ENCODE measurements at regions not wholly inside any gene's neighbourhood (a gene's known extent, or its start where the extent isn't known, plus 50 kb on each side); places are given as distances from the start of the nearest gene placed in this dataset.
"Not testable (repeated sequence)": the region's sequence is repeated elsewhere in the genome, so short reads cannot be mapped to it uniquely, and the experiment has no call there.

GRCh38 chr3:34152656-34153055, 354.2 kb downstream of the PDCD6IP start:
- no peaks in the 10 kb centered on the region for H3K79me2 ChIP-seq (ENCODE audit: control insufficient read depth, insufficient read depth, low read length, unreplicated experiment)
- H3K4me1 ChIP-seq (ENCODE audit: control insufficient read depth, insufficient read depth, low read length, unreplicated experiment) = no peaks in the 10 kb centered on the region
- H3K27me3 ChIP-seq (ENCODE audit: insufficient read depth, low read length) = no peaks in the 10 kb centered on the region
- no peak overlapping the region for H3K27ac ChIP-seq (ENCODE audit: low read depth, low read length)
- H3K36me3 ChIP-seq (ENCODE audit: insufficient read depth, low read length) = no peaks in the 10 kb centered on the region
- no peak overlapping the region for H3K4me3 ChIP-seq (ENCODE audit: low read depth, low read length)
- H2AFZ ChIP-seq (ENCODE audit: low read length, unreplicated experiment) = no peak overlapping the region

GRCh38 chr3:34155108-34155507, 356.7 kb downstream of the PDCD6IP start:
- H3K27me3 ChIP-seq (ENCODE audit: insufficient read depth, low read length) = no peaks in the 10 kb centered on the region
- H3K79me2 ChIP-seq (ENCODE audit: control insufficient read depth, insufficient read depth, low read length, unreplicated experiment) = no peaks in the 10 kb centered on the region
- no peak overlapping the region for H3K27ac ChIP-seq (ENCODE audit: low read depth, low read length)
- H3K4me3 ChIP-seq (ENCODE audit: low read depth, low read length) = no peak overlapping the region
- H3K4me1 ChIP-seq (ENCODE audit: control insufficient read depth, insufficient read depth, low read length, unreplicated experiment) = no peaks in the 10 kb centered on the region
- H3K36me3 ChIP-seq (ENCODE audit: insufficient read depth, low read length) = no peaks in the 10 kb centered on the region
- H2AFZ ChIP-seq (ENCODE audit: low read length, unreplicated experiment) = no peak overlapping the region

- H3K27me3 ChIP-seq (ENCODE audit: insufficient read depth, low read length) = no peaks in the 10 kb centered on the region
- no peak overlapping the region for H3K4me3 ChIP-seq (ENCODE audit: low read depth, low read length)
- H3K36me3 ChIP-seq (ENCODE audit: insufficient read depth, low read length) = no peaks in the 10 kb centered on the region
- no peak overlapping the region for H2AFZ ChIP-seq (ENCODE audit: low read length, unreplicated experiment)
- H3K79me2 ChIP-seq (ENCODE audit: control insufficient read depth, insufficient read depth, low read length, unreplicated experiment) = no peaks in the 10 kb centered on the region
- H3K27ac ChIP-seq (ENCODE audit: low read depth, low read length) = no peak overlapping the region
- H3K4me1 ChIP-seq (ENCODE audit: control insufficient read depth, insufficient read depth, low read length, unreplicated experiment) = no peaks in the 10 kb centered on the region
Observed at GRCh38 chr3:34155666-34156065, 357.2 kb downstream of the PDCD6IP start.

- H3K27ac ChIP-seq (ENCODE audit: low read depth, low read length) = no peak overlapping the region
- no peak overlapping the region for H3K4me3 ChIP-seq (ENCODE audit: low read depth, low read length)
- H3K4me1 ChIP-seq (ENCODE audit: control insufficient read depth, insufficient read depth, low read length, unreplicated experiment) = no peaks in the 10 kb centered on the region
- H2AFZ ChIP-seq (ENCODE audit: low read length, unreplicated experiment) = no peak overlapping the region
- H3K27me3 ChIP-seq (ENCODE audit: insufficient read depth, low read length) = no peaks in the 10 kb centered on the region; the same call in 1 of the 2 replicates
- no peaks in the 10 kb centered on the region for H3K79me2 ChIP-seq (ENCODE audit: control insufficient read depth, insufficient read depth, low read length, unreplicated experiment)
- H3K36me3 ChIP-seq (ENCODE audit: insufficient read depth, low read length) = no peaks in the 10 kb centered on the region
Observed at GRCh38 chr3:34157491-34157890, 359.1 kb downstream of the PDCD6IP start.

- no peaks in the 10 kb centered on the region; the same call in 1 of the 2 replicates for H3K27me3 ChIP-seq (ENCODE audit: insufficient read depth, low read length)
- no peak overlapping the region for H3K4me3 ChIP-seq (ENCODE audit: low read depth, low read length)
- no peak overlapping the region for H3K27ac ChIP-seq (ENCODE audit: low read depth, low read length)
- H2AFZ ChIP-seq (ENCODE audit: low read length, unreplicated experiment) = no peak overlapping the region
- no peaks in the 10 kb centered on the region for H3K79me2 ChIP-seq (ENCODE audit: control insufficient read depth, insufficient read depth, low read length, unreplicated experiment)
- no peaks in the 10 kb centered on the region for H3K4me1 ChIP-seq (ENCODE audit: control insufficient read depth, insufficient read depth, low read length, unreplicated experiment)
- H3K36me3 ChIP-seq (ENCODE audit: insufficient read depth, low read length) = no peaks in the 10 kb centered on the region
Observed at GRCh38 chr3:34159613-34160420, 361.4 kb downstream of the PDCD6IP start.

- H3K4me3 ChIP-seq (ENCODE audit: low read depth, low read length); H3K36me3 ChIP-seq (ENCODE audit: insufficient read depth, low read length); H3K4me1 ChIP-seq (ENCODE audit: control insufficient read depth, insufficient read depth, low read length, unreplicated experiment); H3K27me3 ChIP-seq (ENCODE audit: insufficient read depth, low read length); H3K27ac ChIP-seq (ENCODE audit: low read depth, low read length); H3K79me2 ChIP-seq (ENCODE audit: control insufficient read depth, insufficient read depth, low read length, unreplicated experiment); H2AFZ ChIP-seq (ENCODE audit: low read length, unreplicated experiment): not testable (repeated sequence)
Observed at GRCh38 chr3:34169636-34170035, 371.2 kb downstream of the PDCD6IP start.

GRCh38 chr3:34174740-34175139, 376.3 kb downstream of the PDCD6IP start:
- Histone ChIP-seq H3K4me1 (ENCODE audit: control insufficient read depth, insufficient read depth, low read length, unreplicated experiment) (peaks cover 7% of the 10 kb centered on the region), H3K27ac (ENCODE audit: low read depth, low read length) (no peak overlapping the region), H3K27me3 (ENCODE audit: insufficient read depth, low read length) (peaks cover 3% of the 10 kb centered on the region; the same call in 1 of the 2 replicates), H2AFZ (ENCODE audit: low read length, unreplicated experiment) (no peak overlapping the region), H3K79me2 (ENCODE audit: control insufficient read depth, insufficient read depth, low read length, unreplicated experiment) (no peaks in the 10 kb centered on the region), H3K4me3 (ENCODE audit: low read depth, low read length) (no peak overlapping the region), H3K36me3 (ENCODE audit: insufficient read depth, low read length) (no peaks in the 10 kb centered on the region)

- no peaks in the 10 kb centered on the region for H3K36me3 ChIP-seq (ENCODE audit: insufficient read depth, low read length)
- H3K27me3 ChIP-seq (ENCODE audit: insufficient read depth, low read length) = peaks cover 3% of the 10 kb centered on the region; the same call in 1 of the 2 replicates
- peaks cover 7% of the 10 kb centered on the region for H3K4me1 ChIP-seq (ENCODE audit: control insufficient read depth, insufficient read depth, low read length, unreplicated experiment)
- H3K79me2 ChIP-seq (ENCODE audit: control insufficient read depth, insufficient read depth, low read length, unreplicated experiment) = no peaks in the 10 kb centered on the region
- no peak overlapping the region for H2AFZ ChIP-seq (ENCODE audit: low read length, unreplicated experiment)
- no peak overlapping the region for H3K4me3 ChIP-seq (ENCODE audit: low read depth, low read length)
- H3K27ac ChIP-seq (ENCODE audit: low read depth, low read length) = no peak overlapping the region
Observed at GRCh38 chr3:34175636-34176176, 377.3 kb downstream of the PDCD6IP start.

GRCh38 chr3:34176723-34177122, 378.3 kb downstream of the PDCD6IP start:
- Histone ChIP-seq H2AFZ (ENCODE audit: low read length, unreplicated experiment) (no peak overlapping the region), H3K36me3 (ENCODE audit: insufficient read depth, low read length) (no peaks in the 10 kb centered on the region), H3K27me3 (ENCODE audit: insufficient read depth, low read length) (peaks cover 3% of the 10 kb centered on the region; the same call in 1 of the 2 replicates), H3K79me2 (ENCODE audit: control insufficient read depth, insufficient read depth, low read length, unreplicated experiment) (no peaks in the 10 kb centered on the region), H3K4me1 (ENCODE audit: control insufficient read depth, insufficient read depth, low read length, unreplicated experiment) (peaks cover 7% of the 10 kb centered on the region), H3K27ac (ENCODE audit: low read depth, low read length) (no peak overlapping the region), H3K4me3 (ENCODE audit: low read depth, low read length) (no peak overlapping the region)

GRCh38 chr3:34178415-34178814, 380.0 kb downstream of the PDCD6IP start:
- Histone ChIP-seq H3K4me1 (ENCODE audit: control insufficient read depth, insufficient read depth, low read length, unreplicated experiment) (peaks cover 7% of the 10 kb centered on the region), H2AFZ (ENCODE audit: low read length, unreplicated experiment) (no peak overlapping the region), H3K4me3 (ENCODE audit: low read depth, low read length) (no peak overlapping the region), H3K79me2 (ENCODE audit: control insufficient read depth, insufficient read depth, low read length, unreplicated experiment) (no peaks in the 10 kb centered on the region), H3K27ac (ENCODE audit: low read depth, low read length) (no peak overlapping the region), H3K27me3 (ENCODE audit: insufficient read depth, low read length) (no peaks in the 10 kb centered on the region), H3K36me3 (ENCODE audit: insufficient read depth, low read length) (no peaks in the 10 kb centered on the region)

GRCh38 chr3:34179716-34180115, 381.3 kb downstream of the PDCD6IP start:
- H3K27me3 ChIP-seq (ENCODE audit: insufficient read depth, low read length) = no peaks in the 10 kb centered on the region
- H3K27ac ChIP-seq (ENCODE audit: low read depth, low read length) = no peak overlapping the region
- H2AFZ ChIP-seq (ENCODE audit: low read length, unreplicated experiment) = no peak overlapping the region
- H3K79me2 ChIP-seq (ENCODE audit: control insufficient read depth, insufficient read depth, low read length, unreplicated experiment) = no peaks in the 10 kb centered on the region
- peaks cover 7% of the 10 kb centered on the region for H3K4me1 ChIP-seq (ENCODE audit: control insufficient read depth, insufficient read depth, low read length, unreplicated experiment)
- no peak overlapping the region for H3K4me3 ChIP-seq (ENCODE audit: low read depth, low read length)
- H3K36me3 ChIP-seq (ENCODE audit: insufficient read depth, low read length) = no peaks in the 10 kb centered on the region
